Esophagus muscularis mucosa (tissue), 4 donors: ENCODE measurements at regions not wholly inside any gene's neighbourhood (a gene's known extent, or its start where the extent isn't known, plus 50 kb on each side); places are given as distances from the start of the nearest gene placed in this dataset.

ENCODE experiments used
- DNase-seq: peaks from one replicate; pipeline ENCODE4 v3.0.0-alpha.2; 2017; ENCODE audit errors: extremely low spot score
- H3K27ac ChIP-seq, 4 donors: fragments of 200-600 bp; sonication (generic); replicated peaks in 1 of 4; 1 replicate in 3 of 4; 2 replicates in 1 of 4; pipeline ENCODE4 v1.5.1; 2016 to 2019; ENCODE audit warnings: mild to moderate bottlenecking in 1 of 4
- H3K27me3 ChIP-seq, 4 donors: fragments of 200-600 bp; sonication (generic); one replicate each; pipeline versions ENCODE4 v1.5.1 to v1.6.0; 2016 to 2019
- H3K36me3 ChIP-seq, 4 donors: fragments of 200-600 bp; sonication (generic); one replicate each; pipeline ENCODE4 v1.5.1; 2016 to 2019
- H3K4me1 ChIP-seq, 4 donors: fragments of 200-600 bp; sonication (generic); one replicate each; pipeline ENCODE4 v1.5.1; 2016 to 2019
- H3K4me3 ChIP-seq, 4 donors: fragments of 200-600 bp; sonication (generic); 1 replicate in 2 of 4; 2 replicates in 2 of 4; pipeline ENCODE4 v1.5.1; 2016 to 2019; ENCODE audit warnings: mild to moderate bottlenecking in 4 of 4, moderate library complexity in 1 of 4
- H3K9me3 ChIP-seq, 4 donors: fragments of 200-600 bp; sonication (generic); 1 replicate in 3 of 4; 2 replicates in 1 of 4; pipeline ENCODE4 v1.5.1; 2016 to 2019
- CTCF ChIP-seq, 3 experiments: fragments of 200-600 bp in 2 of 3; fragments of 450-650 bp in 1 of 3; sonication (generic) in 2 of 3; IDR thresholded peaks; one replicate each; pipeline ENCODE4 v1.5.1; 2017 to 2019; ENCODE audit warnings: antibody characterized with exemption in 3 of 3, mild to moderate bottlenecking in 2 of 3, moderate library complexity in 1 of 3
- EP300 ChIP-seq: sonication (generic); formaldehyde crosslinking; IDR thresholded peaks from one replicate; pipeline ENCODE4 v1.6.1; 2017; ENCODE audit warnings: antibody characterized with exemption
- POLR2A ChIP-seq: fragments of 450-650 bp; IDR thresholded peaks from one replicate; pipeline ENCODE4 v1.6.1; 2017; ENCODE audit warnings: antibody characterized with exemption, moderate library complexity, mild to moderate bottlenecking, low read depth
- POLR2AphosphoS5 ChIP-seq, 2 donors: sonication (generic); formaldehyde crosslinking; IDR thresholded peaks; one replicate each; pipeline ENCODE4 v1.6.1; 2017; ENCODE audit warnings: antibody characterized with exemption in 2 of 2
- whole genome bisulfite sequencing: methylation state at CpG from one replicate; pipeline ENCODE4 v1.1.5; 2018; 5-methylcytosine and 5-hydroxymethylcytosine counted together
- intact Hi-C: fragments of 100-400 bp; cut with DNase I; formaldehyde crosslinking; loops from one replicate; pipeline ENCODE4 v1.15.1; 2023

- no peaks in the 10 kb centered on the region for H3K9me3 ChIP-seq
- intact Hi-C loops: no loop called here
- no peaks in the 10 kb centered on the region for H3K36me3 ChIP-seq
- 61% methylated on average over 5 of the region's 8 CpGs for WGBS
- no peaks in the 10 kb centered on the region for H3K27me3 ChIP-seq
- TF ChIP-seq POLR2A (no peak), CTCF (IDR thresholded peaks at IDR 0.05) (no peak), POLR2AphosphoS5 (IDR thresholded peaks at IDR 0.05) (no peak), EP300 (no peak)
- H3K27ac ChIP-seq: no peak overlapping the region
- H3K4me1 ChIP-seq: peaks cover 8 to 20% (median 12%) of the 10 kb centered on the region in 4 donors
- DNase-seq: no peak
- H3K4me3 ChIP-seq: no peak overlapping the region
Observed at GRCh38 chr2:236687296-236687965, 117.8 kb downstream of the ACKR3 start.

- intact Hi-C loops: no loop called here
- no peaks in the 10 kb centered on the region for H3K9me3 ChIP-seq
- H3K27ac ChIP-seq: no peak overlapping the region
- peaks cover 8 to 20% (median 12%) of the 10 kb centered on the region in 4 donors for H3K4me1 ChIP-seq
- no peak for DNase-seq
- H3K36me3 ChIP-seq: no peaks in the 10 kb centered on the region
- no peak for TF ChIP-seq POLR2A
- no peak for TF ChIP-seq POLR2AphosphoS5 (IDR thresholded peaks at IDR 0.05)
- TF ChIP-seq EP300: no peak
- no peak for TF ChIP-seq CTCF (IDR thresholded peaks at IDR 0.05)
- 70% methylated on average over 4 of the region's 6 CpGs for whole genome bisulfite sequencing
- no peak overlapping the region for H3K4me3 ChIP-seq
- H3K27me3 ChIP-seq: no peaks in the 10 kb centered on the region
Observed at GRCh38 chr2:236688157-236688556, 118.5 kb downstream of the ACKR3 start.

GRCh38 chr2:236688563-236689392 lies 119.2 kb downstream of the ACKR3 start:
- intact Hi-C loops: no loop called here
- DNase-seq: no peak
- 73% methylated on average over 16 of the region's 23 CpGs for WGBS

GRCh38 chr2:236689393-236689700 lies 119.7 kb downstream of the ACKR3 start:
- Histone ChIP-seq H3K27me3 (peaks cover 0 to 8% (median 0%) of the 10 kb centered on the region in 4 donors), H3K36me3 (no peaks in the 10 kb centered on the region), H3K27ac (no peak overlapping the region), H3K4me3 (no peak overlapping the region), H3K4me1 (peaks cover 8 to 20% (median 12%) of the 10 kb centered on the region in 4 donors), H3K9me3 (no peaks in the 10 kb centered on the region)
- intact Hi-C loops: no loop called here
- 74% methylated on average over 1 of the region's 1 CpG for WGBS
- TF ChIP-seq POLR2A: no peak
- DNase-seq: no peak

More at GRCh38 chr2:236688563-236689392, 119.2 kb downstream of the ACKR3 start:
- Histone ChIP-seq H3K4me3 (no peak overlapping the region), H3K9me3 (no peaks in the 10 kb centered on the region), H3K27me3 (peaks cover 0 to 3% (median 0%) of the 10 kb centered on the region in 4 donors), H3K4me1 (peaks cover 8 to 20% (median 12%) of the 10 kb centered on the region in 4 donors), H3K27ac (no peak overlapping the region), H3K36me3 (no peaks in the 10 kb centered on the region)
- TF ChIP-seq CTCF (IDR thresholded peaks at IDR 0.05): no peak
- no peak for TF ChIP-seq EP300
- no peak for TF ChIP-seq POLR2A
- no peak for TF ChIP-seq POLR2AphosphoS5 (IDR thresholded peaks at IDR 0.05)

GRCh38 chr2:236689981-236690380 lies 120.4 kb downstream of the ACKR3 start:
- intact Hi-C loops: no loop called here
- H3K27ac ChIP-seq: no peak overlapping the region
- TF ChIP-seq CTCF (IDR thresholded peaks at IDR 0.05) (no peak), POLR2A (no peak), POLR2AphosphoS5 (IDR thresholded peaks at IDR 0.05) (no peak), EP300 (no peak)
- WGBS: 89% methylated on average over 3 of the region's 3 CpGs
- no peaks in the 10 kb centered on the region for H3K9me3 ChIP-seq
- H3K4me1 ChIP-seq: peaks cover 8 to 20% (median 12%) of the 10 kb centered on the region in 4 donors
- peaks cover 0 to 14% (median 0%) of the 10 kb centered on the region in 4 donors for H3K27me3 ChIP-seq
- no peak for DNase-seq
- no peaks in the 10 kb centered on the region for H3K36me3 ChIP-seq
- no peak overlapping the region for H3K4me3 ChIP-seq
